Heart left ventricle (tissue), 16 donors: ENCODE measurements at regions not wholly inside any gene's neighbourhood (a gene's known extent, or its start where the extent isn't known, plus 50 kb on each side); places are given as distances from the start of the nearest gene placed in this dataset.
"Not testable (repeated sequence)": the region's sequence is repeated elsewhere in the genome, so short reads cannot be mapped to it uniquely, and the experiment has no call there.

ENCODE experiments used
- ATAC-seq, 4 donors: fragments of 200-7000 bp; cut with Tn5 transposase; one replicate each; pipeline ENCODE4 v1.9.1; 2020 to 2022; ENCODE audit warnings: moderate library complexity in 4 of 4, mild to moderate bottlenecking in 3 of 4, moderate number of reproducible peaks in 1 of 4
- DNase-seq, 5 donors: peaks; one replicate each; pipeline ENCODE4 v3.0.0-alpha.2; 2020
- H3K27ac ChIP-seq, 12 donors: fragments of 200-600 bp; sonication (generic) in 4 of 12; one replicate each; pipeline versions ENCODE4 v1.5.0 to v1.8.0; 2016 to 2022; ENCODE audit warnings: mild to moderate bottlenecking in 2 of 12
- H3K27me3 ChIP-seq, 9 donors: fragments of 200-600 bp; sonication (generic) in 2 of 9; one replicate each; pipeline versions ENCODE4 v1.5.1 to v1.8.0; 2016 to 2022; ENCODE audit warnings: mild to moderate bottlenecking in 3 of 9
- H3K36me3 ChIP-seq, 9 donors: fragments of 200-600 bp; sonication (generic) in 2 of 9; one replicate each; pipeline versions ENCODE4 v1.5.0 to v1.8.0; 2018 to 2022; ENCODE audit warnings: mild to moderate bottlenecking in 2 of 9
- H3K4me1 ChIP-seq, 12 donors: fragments of 200-600 bp; sonication (generic) in 4 of 12; one replicate each; pipeline versions ENCODE4 v1.5.0 to v1.8.0; 2016 to 2022; ENCODE audit warnings: mild to moderate bottlenecking in 3 of 12
- H3K4me3 ChIP-seq, 12 donors: fragments of 200-600 bp; sonication (generic) in 4 of 12; one replicate each; pipeline versions ENCODE4 v1.5.0 to v1.8.0; 2017 to 2022; ENCODE audit warnings: mild to moderate bottlenecking in 9 of 12, moderate library complexity in 4 of 12
- H3K9me3 ChIP-seq, 12 donors: fragments of 200-600 bp; sonication (generic) in 4 of 12; one replicate each; pipeline versions ENCODE4 v1.5.0 to v1.8.0; 2016 to 2022; ENCODE audit warnings: mild to moderate bottlenecking in 1 of 12
- POLR2A ChIP-seq, 2 donors: fragments of 450-650 bp; IDR thresholded peaks; one replicate each; pipeline ENCODE4 v1.6.1; 2017; ENCODE audit warnings: antibody characterized with exemption in 2 of 2, mild to moderate bottlenecking in 2 of 2, moderate library complexity in 2 of 2
- WGBS, 4 donors: extraction: QIAGEN DNeasy Blood & Tissue Kit in 2 of 4; methylation state at CpG; one replicate each; pipeline versions ENCODE4 v1.1.5 to v1.1.7; 2013 to 2018; 5-methylcytosine and 5-hydroxymethylcytosine counted together
- intact Hi-C, 10 donors: fragments of 100-400 bp; cut with DNase I; formaldehyde crosslinking; loops; one replicate each; pipeline versions ENCODE4 v1.11.1 to v1.14.2; 2022
- TF ChIP-seq, protein P1 (sequence below), 12 donors: fragments of 200-600 bp; sonication (generic) in 4 of 12; IDR thresholded peaks; one replicate each; pipeline versions ENCODE4 v1.5.0 to v1.8.0; 2018 to 2022; ENCODE audit warnings: antibody characterized with exemption in 12 of 12, mild to moderate bottlenecking in 5 of 12
- donor health status: ischemic (EF 13 %, LVEDD 7.1; RV severe dilation, severe dysfunction).
- donor health status: healthy with polysubstance abuse.
- donor health status: DM: no; HTN: yes; CAD: no.
- donor health status: DM: no; HTN: no; CAD: no.
- donor health status: ischemic (EF 25% LVEDD 6.9; RV normal size, moderate dysfunction).
- donor health status: ischemic (EF 25% LVEDD 5.7; RV mildly dilated, moderate dysfunction).
- donor health status: healthy.
- donor health status: DM: yes; HTN: yes; CAD: no.
- donor health status: ischemic (EF 35%, LVEDD 5.7; RV mildly dilated, moderate dysfunction).
- donor health status: nonischemic (EF 11% LVEDD 7.7; RV severe dilation, severe dysfunction).
- donor health status: DM: yes; HTN: yes; CAD: no.
- donor health status: PGD.
- donor health status: ischemic (EF 29% LVEDD 5.4; RV normal size, mild dysfunction).
- donor health status: nonischemic (EF 23%, LVEDD 6.1; RV moderate dilation, normal function).

GRCh38 chr4:34422472-34423175 lies 1821.7 kb downstream of the ARAP2 start:
- 42 to 49% (median 45%) methylated on average over 4 of the region's 4 CpGs for WGBS, 4 donors
- Histone ChIP-seq H3K27me3 (no peaks in the 10 kb centered on the region), H3K9me3 (no peaks in the 10 kb centered on the region), H3K27ac (no peak overlapping the region), H3K36me3 (no peaks in the 10 kb centered on the region), H3K4me1 (no peaks in the 10 kb centered on the region), H3K4me3 (no peak overlapping the region)
- no peak for DNase-seq
- intact Hi-C loops, result no loop called here
- no peak for ATAC-seq
- no peak for TF ChIP-seq POLR2A (IDR thresholded peaks at IDR 0.05)
- TF ChIP-seq, protein P1, sequence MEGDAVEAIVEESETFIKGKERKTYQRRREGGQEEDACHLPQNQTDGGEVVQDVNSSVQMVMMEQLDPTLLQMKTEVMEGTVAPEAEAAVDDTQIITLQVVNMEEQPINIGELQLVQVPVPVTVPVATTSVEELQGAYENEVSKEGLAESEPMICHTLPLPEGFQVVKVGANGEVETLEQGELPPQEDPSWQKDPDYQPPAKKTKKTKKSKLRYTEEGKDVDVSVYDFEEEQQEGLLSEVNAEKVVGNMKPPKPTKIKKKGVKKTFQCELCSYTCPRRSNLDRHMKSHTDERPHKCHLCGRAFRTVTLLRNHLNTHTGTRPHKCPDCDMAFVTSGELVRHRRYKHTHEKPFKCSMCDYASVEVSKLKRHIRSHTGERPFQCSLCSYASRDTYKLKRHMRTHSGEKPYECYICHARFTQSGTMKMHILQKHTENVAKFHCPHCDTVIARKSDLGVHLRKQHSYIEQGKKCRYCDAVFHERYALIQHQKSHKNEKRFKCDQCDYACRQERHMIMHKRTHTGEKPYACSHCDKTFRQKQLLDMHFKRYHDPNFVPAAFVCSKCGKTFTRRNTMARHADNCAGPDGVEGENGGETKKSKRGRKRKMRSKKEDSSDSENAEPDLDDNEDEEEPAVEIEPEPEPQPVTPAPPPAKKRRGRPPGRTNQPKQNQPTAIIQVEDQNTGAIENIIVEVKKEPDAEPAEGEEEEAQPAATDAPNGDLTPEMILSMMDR (IDR thresholded peaks at IDR 0.05), result no peak

- 70 to 82% (median 75%) methylated on average over 5 of the region's 5 CpGs for WGBS, 4 donors
These were observed 1811.6 kb downstream of the ARAP2 start for GRCh38 chr4:34432706-34433105.

DNA sequence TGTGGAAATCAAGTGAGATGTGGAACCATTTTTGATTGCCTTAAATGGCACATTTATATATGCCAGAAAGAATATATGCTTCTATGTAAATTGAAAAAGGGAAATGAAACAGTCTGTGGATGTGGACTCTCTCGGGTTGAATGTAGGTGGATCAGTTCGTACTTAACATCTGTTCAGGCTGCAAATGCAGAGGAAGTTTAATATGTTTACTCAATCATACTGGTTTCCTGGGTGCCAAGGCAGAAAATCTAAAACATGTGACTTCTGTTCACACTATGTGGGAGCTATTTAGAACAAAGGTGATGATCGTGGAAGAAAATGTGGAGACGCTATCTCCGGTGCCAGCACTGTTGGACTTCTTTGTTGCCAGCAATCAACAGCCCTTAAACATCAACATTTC lies 1809.9 kb downstream of the ARAP2 start:
- H3K4me1 ChIP-seq, DNase-seq, H3K27ac ChIP-seq, H3K27me3 ChIP-seq, intact Hi-C loops, H3K36me3 ChIP-seq, H3K9me3 ChIP-seq, H3K4me3 ChIP-seq, ATAC-seq: not testable (repeated sequence)
- 64 to 84% (median 74%) methylated on average over 5 of the region's 5 CpGs for WGBS, 4 donors

More at GRCh38 chr4:34432706-34433105, 1811.6 kb downstream of the ARAP2 start:
- DNase-seq (no peak), ATAC-seq (no peak)
- TF ChIP-seq, protein P1 (IDR thresholded peaks at IDR 0.05), result no peak
- Histone ChIP-seq H3K4me3 (no peak overlapping the region), H3K36me3 (no peaks in the 10 kb centered on the region), H3K4me1 (no peaks in the 10 kb centered on the region), H3K27ac (no peak overlapping the region), H3K9me3 (no peaks in the 10 kb centered on the region), H3K27me3 (no peaks in the 10 kb centered on the region)
- intact Hi-C loops, result no loop called here

- H3K9me3 ChIP-seq, result peaks cover 0 to 10% (median 0%) of the 10 kb centered on the region in 12 donors
- no peak overlapping the region for H3K4me3 ChIP-seq
- no peak overlapping the region for H3K27ac ChIP-seq
- ATAC-seq, result no peak
- intact Hi-C loops, result no loop called here
- no peaks in the 10 kb centered on the region for H3K27me3 ChIP-seq
- DNase-seq, result no peak
- H3K4me1 ChIP-seq, result no peaks in the 10 kb centered on the region
- 49 to 75% (median 63%) methylated on average over 2 of the region's 2 CpGs for WGBS, 4 donors
- H3K36me3 ChIP-seq, result no peaks in the 10 kb centered on the region
- no peak for TF ChIP-seq POLR2A (IDR thresholded peaks at IDR 0.05)
- TF ChIP-seq, protein P1 (IDR thresholded peaks at IDR 0.05), result no peak
These were observed 1780.1 kb downstream of the ARAP2 start for GRCh38 chr4:34464196-34464595.

GRCh38 chr4:34466411-34466810 lies 1777.9 kb downstream of the ARAP2 start:
- Histone ChIP-seq H3K9me3 (peaks cover 0 to 10% (median 0%) of the 10 kb centered on the region in 12 donors), H3K36me3 (no peaks in the 10 kb centered on the region), H3K4me3 (no peak overlapping the region), H3K27ac (no peak overlapping the region), H3K27me3 (no peaks in the 10 kb centered on the region), H3K4me1 (no peaks in the 10 kb centered on the region)
- ATAC-seq, result no peak
- no peak for DNase-seq
- intact Hi-C loops, result no loop called here
- WGBS, 4 donors, result 19 to 38% (median 30%) methylated on average over 1 of the region's 1 CpG
- TF ChIP-seq, protein P1 (IDR thresholded peaks at IDR 0.05), result no peak
- TF ChIP-seq POLR2A (IDR thresholded peaks at IDR 0.05), result no peak
